Osteocyte (in vitro differentiated cells): ENCODE measurements at regions not wholly inside any gene's neighbourhood (a gene's known extent, or its start where the extent isn't known, plus 50 kb on each side); places are given as distances from the start of the nearest gene placed in this dataset.

ENCODE experiments used
- DNase-seq: peaks from one replicate; pipeline ENCODE4 v3.0.0; 2021; ENCODE audit warnings: mixed read lengths; ENCODE audit not compliant: unreplicated experiment; ENCODE audit errors: extremely low spot score
- H3K27ac Mint-ChIP-seq: one replicate; pipeline ENCODE4 v1.8.0; 2021; ENCODE audit warnings: mild to moderate bottlenecking, mixed read lengths; ENCODE audit not compliant: unreplicated experiment
- H3K27me3 Mint-ChIP-seq: one replicate; pipeline ENCODE4 v1.8.0; 2021; ENCODE audit warnings: mixed read lengths; ENCODE audit not compliant: unreplicated experiment
- H3K36me3 Mint-ChIP-seq: one replicate; pipeline ENCODE4 v1.8.0; 2021; ENCODE audit warnings: mixed read lengths; ENCODE audit not compliant: unreplicated experiment
- H3K4me1 Mint-ChIP-seq: one replicate; pipeline ENCODE4 v1.8.0; 2021; ENCODE audit warnings: mixed read lengths; ENCODE audit not compliant: unreplicated experiment
- H3K4me3 Mint-ChIP-seq: one replicate; pipeline ENCODE4 v1.8.0; 2021; ENCODE audit warnings: mild to moderate bottlenecking, moderate library complexity, mixed read lengths; ENCODE audit not compliant: unreplicated experiment
- H3K9me3 Mint-ChIP-seq: one replicate; pipeline ENCODE4 v1.8.0; 2021; ENCODE audit warnings: mixed read lengths; ENCODE audit not compliant: unreplicated experiment
- TF ChIP-seq, protein P1 (sequence below): fragments of 200-600 bp; sonication (generic); IDR thresholded peaks from 2 replicates; pipeline ENCODE4 v1.5.0; 2021; ENCODE audit warnings: antibody characterized with exemption, mild to moderate bottlenecking, moderate library complexity

DNA sequence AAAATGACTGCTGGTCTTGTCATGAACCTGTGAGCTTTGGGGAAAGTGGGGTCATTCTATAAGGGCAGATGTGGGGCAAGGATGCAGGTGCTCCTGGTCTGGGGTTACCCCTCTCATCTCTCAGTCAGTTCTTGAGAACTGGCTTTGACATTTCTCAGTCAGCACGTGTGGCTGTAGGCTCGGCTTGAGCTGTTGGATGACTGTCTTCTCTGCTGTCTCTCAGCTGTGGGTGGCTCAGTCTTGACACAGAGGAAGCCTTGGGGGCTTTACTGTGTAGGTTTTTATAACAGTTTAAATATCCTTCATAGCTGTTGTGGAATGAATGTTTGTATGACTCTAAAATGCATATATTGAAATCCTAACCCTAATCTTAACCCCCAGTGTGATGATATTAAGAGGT is 296.4 kb upstream of the CELF4 start:
- Mint-ChIP-seq H3K36me3 (no peaks in the 10 kb centered on the region), H3K4me1 (no peaks in the 10 kb centered on the region), H3K4me3 (no peak overlapping the region), H3K27ac (no peak overlapping the region), H3K27me3 (no peaks in the 10 kb centered on the region), H3K9me3 (peaks cover 43% of the 10 kb centered on the region)
- no peak for DNase-seq
- TF ChIP-seq, protein P1, sequence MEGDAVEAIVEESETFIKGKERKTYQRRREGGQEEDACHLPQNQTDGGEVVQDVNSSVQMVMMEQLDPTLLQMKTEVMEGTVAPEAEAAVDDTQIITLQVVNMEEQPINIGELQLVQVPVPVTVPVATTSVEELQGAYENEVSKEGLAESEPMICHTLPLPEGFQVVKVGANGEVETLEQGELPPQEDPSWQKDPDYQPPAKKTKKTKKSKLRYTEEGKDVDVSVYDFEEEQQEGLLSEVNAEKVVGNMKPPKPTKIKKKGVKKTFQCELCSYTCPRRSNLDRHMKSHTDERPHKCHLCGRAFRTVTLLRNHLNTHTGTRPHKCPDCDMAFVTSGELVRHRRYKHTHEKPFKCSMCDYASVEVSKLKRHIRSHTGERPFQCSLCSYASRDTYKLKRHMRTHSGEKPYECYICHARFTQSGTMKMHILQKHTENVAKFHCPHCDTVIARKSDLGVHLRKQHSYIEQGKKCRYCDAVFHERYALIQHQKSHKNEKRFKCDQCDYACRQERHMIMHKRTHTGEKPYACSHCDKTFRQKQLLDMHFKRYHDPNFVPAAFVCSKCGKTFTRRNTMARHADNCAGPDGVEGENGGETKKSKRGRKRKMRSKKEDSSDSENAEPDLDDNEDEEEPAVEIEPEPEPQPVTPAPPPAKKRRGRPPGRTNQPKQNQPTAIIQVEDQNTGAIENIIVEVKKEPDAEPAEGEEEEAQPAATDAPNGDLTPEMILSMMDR: no peak

DNA sequence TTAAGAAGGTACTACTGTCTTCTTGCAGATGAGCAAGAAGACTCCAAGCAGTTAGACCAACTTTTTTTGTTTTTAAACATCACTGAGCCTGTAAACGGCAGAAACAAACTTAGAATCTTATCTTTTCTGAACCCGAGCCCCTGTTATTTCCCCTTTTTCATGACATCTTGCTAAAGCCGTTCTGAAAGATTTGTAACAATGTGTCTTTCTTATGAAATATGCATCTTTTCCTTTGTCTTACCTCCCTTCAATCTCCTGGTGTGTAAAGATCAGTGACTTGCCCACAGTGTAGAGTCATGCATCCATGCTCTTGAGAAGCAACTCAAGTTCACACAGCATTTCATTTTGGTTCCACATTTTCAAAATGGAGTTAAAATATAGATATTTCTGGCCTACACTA is 288.8 kb upstream of the CELF4 start:
- no peak for DNase-seq
- H3K9me3 Mint-ChIP-seq: peaks cover 40% of the 10 kb centered on the region
- no peak overlapping the region for H3K4me3 Mint-ChIP-seq
- H3K27me3 Mint-ChIP-seq: no peaks in the 10 kb centered on the region
- H3K4me1 Mint-ChIP-seq: no peaks in the 10 kb centered on the region
- H3K36me3 Mint-ChIP-seq: no peaks in the 10 kb centered on the region
- H3K27ac Mint-ChIP-seq: no peak overlapping the region
- TF ChIP-seq, protein P1: no peak

DNA sequence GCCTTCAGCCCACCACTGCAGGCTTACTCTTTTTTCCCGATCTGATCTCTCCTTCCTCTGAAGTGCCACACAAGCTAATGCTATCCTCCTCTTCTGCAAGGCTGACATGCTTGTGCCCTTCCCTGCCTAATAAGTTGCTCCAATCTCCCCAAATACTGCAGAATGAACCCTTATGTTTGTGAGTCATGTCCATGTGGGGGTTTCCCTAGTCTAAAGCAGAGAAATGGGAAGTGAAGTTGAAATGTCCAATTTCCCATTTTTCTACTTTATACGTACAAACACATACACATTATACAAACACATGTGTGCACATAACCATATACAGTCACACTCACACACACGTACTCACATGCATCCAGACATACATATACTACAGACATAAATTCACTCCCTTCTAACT is 288.1 kb upstream of the CELF4 start:
- Mint-ChIP-seq H3K27ac (no peak overlapping the region), H3K27me3 (no peaks in the 10 kb centered on the region), H3K4me1 (no peaks in the 10 kb centered on the region), H3K9me3 (peaks cover 34% of the 10 kb centered on the region), H3K36me3 (no peaks in the 10 kb centered on the region), H3K4me3 (no peak overlapping the region)
- TF ChIP-seq, protein P1: no peak
- DNase-seq: no peak

DNA sequence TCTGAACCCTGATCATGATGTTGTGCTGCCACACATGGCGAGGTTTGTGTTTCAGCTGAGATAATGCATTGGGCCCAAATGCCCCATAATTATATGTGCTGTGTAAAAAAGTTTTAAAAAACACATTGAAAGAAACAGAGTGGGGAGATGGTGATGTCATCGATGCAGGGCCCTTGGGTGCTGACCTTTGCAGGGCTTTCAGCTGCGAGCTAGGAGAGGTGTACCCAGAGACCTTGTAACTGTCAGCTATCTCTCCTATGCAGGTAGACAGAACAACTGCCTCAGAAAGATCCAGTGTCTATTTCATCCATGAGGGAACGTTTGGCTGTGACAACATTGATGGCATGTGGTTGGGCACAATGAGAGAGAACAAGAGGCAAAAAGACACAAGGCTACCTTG is 286.9 kb upstream of the CELF4 start:
- Mint-ChIP-seq H3K27me3 (no peaks in the 10 kb centered on the region), H3K4me1 (no peaks in the 10 kb centered on the region), H3K4me3 (no peak overlapping the region), H3K36me3 (no peaks in the 10 kb centered on the region), H3K9me3 (peaks cover 43% of the 10 kb centered on the region), H3K27ac (no peak overlapping the region)
- TF ChIP-seq, protein P1: no peak
- DNase-seq: no peak

DNA sequence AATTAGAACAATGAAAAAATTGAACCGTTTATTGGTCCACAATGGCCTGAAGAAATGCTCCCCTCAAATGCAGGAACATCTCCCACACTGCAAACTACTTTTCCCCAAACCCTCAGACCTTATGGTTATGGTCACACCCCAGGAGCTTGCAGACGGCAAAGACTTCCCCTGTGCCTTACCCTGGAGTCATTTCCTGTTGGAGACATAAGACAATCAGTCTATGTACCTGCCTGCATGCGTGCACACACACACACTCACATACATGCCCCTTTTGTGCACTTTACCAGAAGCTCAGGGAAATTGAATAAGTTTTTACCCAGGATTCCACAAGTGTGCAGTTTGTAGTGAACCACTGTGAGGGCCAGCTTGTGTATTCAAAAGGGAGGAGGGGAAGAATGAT is 281.9 kb upstream of the CELF4 start:
- Mint-ChIP-seq H3K27me3 (no peaks in the 10 kb centered on the region), H3K9me3 (peaks cover 29% of the 10 kb centered on the region), H3K27ac (no peak overlapping the region), H3K36me3 (no peaks in the 10 kb centered on the region), H3K4me1 (no peaks in the 10 kb centered on the region), H3K4me3 (no peak overlapping the region)
- TF ChIP-seq, protein P1: no peak
- DNase-seq: no peak
